Breast epithelium (tissue), 3 donors: ENCODE measurements at regions not wholly inside any gene's neighbourhood (a gene's known extent, or its start where the extent isn't known, plus 50 kb on each side); places are given as distances from the start of the nearest gene placed in this dataset.

Source experiments
- CTCF ChIP-seq, 3 donors: fragments of 450-650 bp; IDR thresholded peaks; one replicate each; pipeline ENCODE4 v1.5.1; 2016 to 2017; ENCODE audit warnings: antibody characterized with exemption in 3 of 3, mild to moderate bottlenecking in 3 of 3, moderate library complexity in 3 of 3
- POLR2A ChIP-seq: fragments of 450-650 bp; IDR thresholded peaks from one replicate; pipeline ENCODE4 v1.6.1; 2016; ENCODE audit warnings: antibody characterized with exemption, mild to moderate bottlenecking, moderate library complexity
- POLR2AphosphoS5 ChIP-seq, 3 donors: sonication (generic); formaldehyde crosslinking; IDR thresholded peaks; one replicate each; pipeline ENCODE4 v1.6.1; 2017; ENCODE audit warnings: antibody characterized with exemption in 3 of 3

GRCh38 chr6:105817961-105818360, 268.2 kb upstream of the PRDM1 start:
- no peak for TF ChIP-seq POLR2A
- TF ChIP-seq CTCF (IDR thresholded peaks at IDR 0.05): no peak
- TF ChIP-seq POLR2AphosphoS5 (IDR thresholded peaks at IDR 0.05): no peak
